ENCODE measurements at regions not wholly inside any gene's neighbourhood (a gene's known extent, or its start where the extent isn't known, plus 50 kb on each side); places are given as distances from the start of the nearest gene placed in this dataset.

GRCh38 chr13:47100214-47100853 is 203.5 kb upstream of the HTR2A start:
- no peak for TF ChIP-seq POLR2A (IDR thresholded peaks at IDR 0.05)
- TF ChIP-seq CTCF (IDR thresholded peaks at IDR 0.05): no peak
